GM21381 (cell line): ENCODE measurements at regions not wholly inside any gene's neighbourhood (a gene's known extent, or its start where the extent isn't known, plus 50 kb on each side); places are given as distances from the start of the nearest gene placed in this dataset.
"Not testable (repeated sequence)": the region's sequence is repeated elsewhere in the genome, so short reads cannot be mapped to it uniquely, and the experiment has no call there.

Source experiments
- ATAC-seq: cut with Tn5 transposase; IDR thresholded peaks from one replicate; pipeline ENCODE4 v1.9.1; 2021; ENCODE audit warnings: mild to moderate bottlenecking, moderate library complexity; ENCODE audit not compliant: unreplicated experiment

GRCh38 chr22:22060200-22061084, 77.9 kb upstream of the TOP3B start:
- no peak for ATAC-seq

- no peak for ATAC-seq
Measured at GRCh38 chr22:22059291-22060002, 76.9 kb upstream of the TOP3B start.

GRCh38 chr22:22058633-22059290, 76.2 kb upstream of the TOP3B start:
- no peak for ATAC-seq

- no peak for ATAC-seq
Measured at GRCh38 chr22:22057617-22058378, 75.2 kb upstream of the TOP3B start.

- not testable (repeated sequence) for ATAC-seq
Measured at GRCh38 chr22:22056809-22057594, 74.4 kb upstream of the TOP3B start.

GRCh38 chr22:22052548-22053139, 70.1 kb upstream of the TOP3B start:
- not testable (repeated sequence) for ATAC-seq

GRCh38 chr22:22051032-22051431, 68.4 kb upstream of the TOP3B start:
- ATAC-seq, result not testable (repeated sequence)

GRCh38 chr22:22050141-22050775, 67.7 kb upstream of the TOP3B start:
- no peak for ATAC-seq

GRCh38 chr22:22049684-22050083, 67.1 kb upstream of the TOP3B start:
- ATAC-seq, result no peak

- no peak for ATAC-seq
Measured at GRCh38 chr22:22048981-22049531, 66.5 kb upstream of the TOP3B start.

- no peak for ATAC-seq
Measured at GRCh38 chr22:22048318-22048942, 65.8 kb upstream of the TOP3B start.

- no peak for ATAC-seq
Measured at GRCh38 chr22:22047776-22048175, 65.2 kb upstream of the TOP3B start.

- ATAC-seq, result no peak
Measured at GRCh38 chr22:22047266-22047665, 64.7 kb upstream of the TOP3B start.

GRCh38 chr22:22046370-22046769, 63.8 kb upstream of the TOP3B start:
- ATAC-seq, result no peak

- ATAC-seq, result no peak
Measured at GRCh38 chr22:22045571-22046335, 63.2 kb upstream of the TOP3B start.

GRCh38 chr22:22044153-22044552, 61.6 kb upstream of the TOP3B start:
- ATAC-seq, result no peak

- no peak for ATAC-seq
Measured at GRCh38 chr22:22043296-22044078, 60.9 kb upstream of the TOP3B start.
